WERI-Rb-1 (cell line): ENCODE measurements at regions not wholly inside any gene's neighbourhood (a gene's known extent, or its start where the extent isn't known, plus 50 kb on each side); places are given as distances from the start of the nearest gene placed in this dataset.
"Not testable (repeated sequence)": the region's sequence is repeated elsewhere in the genome, so short reads cannot be mapped to it uniquely, and the experiment has no call there.

ENCODE experiments used
- DNase-seq: peaks from one replicate; pipeline ENCODE4 v3.0.0-alpha.2; 2020
- H3K27ac ChIP-seq: fragments of 250-450 bp; sonication (Bioruptor Pico); 2 replicates; pipeline ENCODE4 v1.5.1; 2020; ENCODE audit warnings: mild to moderate bottlenecking, moderate library complexity
- H3K27me3 ChIP-seq: fragments of 250-450 bp; sonication (Bioruptor Pico); 2 replicates; pipeline ENCODE4 v1.5.1; 2021; ENCODE audit warnings: mild to moderate bottlenecking, low read depth, moderate library complexity; ENCODE audit not compliant: insufficient read depth, severe bottlenecking
- H3K36me3 ChIP-seq: fragments of 250-450 bp; sonication (Bioruptor Pico); 2 replicates; pipeline ENCODE4 v1.5.1; 2020; ENCODE audit warnings: mild to moderate bottlenecking, moderate library complexity
- H3K4me3 ChIP-seq: 2 replicates; pipeline ENCODE4 v1.5.1; 2011; ENCODE audit warnings: low read depth, mild to moderate bottlenecking, control low read depth, low read length
- H3K9me3 ChIP-seq: fragments of 250-450 bp; sonication (Bioruptor Pico); 2 replicates; pipeline ENCODE4 v1.5.1; 2021; ENCODE audit warnings: mild to moderate bottlenecking, moderate library complexity; ENCODE audit not compliant: severe bottlenecking
- CTCF ChIP-seq: IDR thresholded peaks from 2 replicates; pipeline ENCODE4 v1.5.1; 2011; ENCODE audit warnings: low read depth, mild to moderate bottlenecking, control low read depth, inconsistent platforms, low read length

- no peak for DNase-seq
- no peak overlapping the region for H3K27ac ChIP-seq
- H3K9me3 ChIP-seq: no peaks in the 10 kb centered on the region
- TF ChIP-seq CTCF: no peak
- no peaks in the 10 kb centered on the region for H3K27me3 ChIP-seq
- H3K4me3 ChIP-seq: no peak overlapping the region
- H3K36me3 ChIP-seq: no peaks in the 10 kb centered on the region
These were observed 191.2 kb downstream of the CWF19L2 start for GRCh38 chr11:107266455-107266854.

- Histone ChIP-seq H3K4me3 (no peak overlapping the region), H3K9me3 (no peaks in the 10 kb centered on the region), H3K27me3 (no peaks in the 10 kb centered on the region), H3K36me3 (no peaks in the 10 kb centered on the region), H3K27ac (no peak overlapping the region)
- TF ChIP-seq CTCF: no peak
- DNase-seq: no peak
These were observed 192.0 kb downstream of the CWF19L2 start for GRCh38 chr11:107265591-107266121.

GRCh38 chr11:107263844-107264563, 193.6 kb downstream of the CWF19L2 start:
- H3K27ac ChIP-seq: no peak overlapping the region
- DNase-seq: no peak
- TF ChIP-seq CTCF: no peak

GRCh38 chr11:107259811-107260221, 197.8 kb downstream of the CWF19L2 start:
- DNase-seq: no peak
- Histone ChIP-seq H3K4me3 (no peak overlapping the region), H3K27ac (no peak overlapping the region), H3K36me3 (no peaks in the 10 kb centered on the region), H3K9me3 (no peaks in the 10 kb centered on the region), H3K27me3 (no peaks in the 10 kb centered on the region)
- no peak for TF ChIP-seq CTCF

More at GRCh38 chr11:107263844-107264563, 193.6 kb downstream of the CWF19L2 start:
- Histone ChIP-seq H3K36me3 (no peaks in the 10 kb centered on the region), H3K9me3 (no peaks in the 10 kb centered on the region), H3K27me3 (no peaks in the 10 kb centered on the region), H3K4me3 (no peak overlapping the region)

GRCh38 chr11:107257710-107258109, 199.9 kb downstream of the CWF19L2 start:
- no peak overlapping the region for H3K4me3 ChIP-seq
- TF ChIP-seq CTCF: no peak
- no peak overlapping the region for H3K27ac ChIP-seq
- no peak for DNase-seq
- no peaks in the 10 kb centered on the region for H3K9me3 ChIP-seq
- no peaks in the 10 kb centered on the region for H3K36me3 ChIP-seq
- H3K27me3 ChIP-seq: no peaks in the 10 kb centered on the region

- not testable (repeated sequence) for DNase-seq, H3K9me3 ChIP-seq, H3K27me3 ChIP-seq, H3K36me3 ChIP-seq, H3K4me3 ChIP-seq, H3K27ac ChIP-seq
These were observed 204.0 kb downstream of the CWF19L2 start for GRCh38 chr11:107253661-107254060.
